ENCODE measurements at regions not wholly inside any gene's neighbourhood (a gene's known extent, or its start where the extent isn't known, plus 50 kb on each side); places are given as distances from the start of the nearest gene placed in this dataset.
"Not testable (repeated sequence)": the region's sequence is repeated elsewhere in the genome, so short reads cannot be mapped to it uniquely, and the experiment has no call there.

- no peak overlapping the region for H3K4me3 ChIP-seq (ENCODE audit: low read depth, low read length)
- TF ChIP-seq CTCF (IDR thresholded peaks at IDR 0.05; ENCODE audit: insufficient read depth, low read depth, low read length, missing control alignments): no peak
- no peak for DNase-seq (ENCODE audit: low read depth)
These were observed 579.6 kb downstream of the AMY1C start for GRCh38 chr1:104329278-104329677.

- DNase-seq (ENCODE audit: low read depth): no peak
- no peak for TF ChIP-seq CTCF (IDR thresholded peaks at IDR 0.05; ENCODE audit: insufficient read depth, low read depth, low read length, missing control alignments)
- no peak overlapping the region for H3K4me3 ChIP-seq (ENCODE audit: low read depth, low read length)
These were observed 582.1 kb downstream of the AMY1C start for GRCh38 chr1:104331763-104332162.

GRCh38 chr1:104337927-104338326 is 588.2 kb downstream of the AMY1C start:
- DNase-seq (ENCODE audit: low read depth); H3K4me3 ChIP-seq (ENCODE audit: low read depth, low read length): not testable (repeated sequence)

GRCh38 chr1:104341944-104342343 is 592.2 kb downstream of the AMY1C start:
- DNase-seq (ENCODE audit: low read depth): no peak
- no peak overlapping the region for H3K4me3 ChIP-seq (ENCODE audit: low read depth, low read length)
- no peak for TF ChIP-seq CTCF (IDR thresholded peaks at IDR 0.05; ENCODE audit: insufficient read depth, low read depth, low read length, missing control alignments)

- no peak overlapping the region for H3K4me3 ChIP-seq (ENCODE audit: low read depth, low read length)
- no peak for TF ChIP-seq CTCF (IDR thresholded peaks at IDR 0.05; ENCODE audit: insufficient read depth, low read depth, low read length, missing control alignments)
- DNase-seq (ENCODE audit: low read depth): no peak
These were observed 598.6 kb downstream of the AMY1C start for GRCh38 chr1:104348277-104348676.

- H3K4me3 ChIP-seq (ENCODE audit: low read depth, low read length): no peak overlapping the region
- DNase-seq (ENCODE audit: low read depth): no peak
- no peak for TF ChIP-seq CTCF (IDR thresholded peaks at IDR 0.05; ENCODE audit: insufficient read depth, low read depth, low read length, missing control alignments)
These were observed 603.9 kb downstream of the AMY1C start for GRCh38 chr1:104353580-104353979.

- DNase-seq (ENCODE audit: low read depth): no peak
- TF ChIP-seq CTCF (IDR thresholded peaks at IDR 0.05; ENCODE audit: insufficient read depth, low read depth, low read length, missing control alignments): no peak
These were observed 608.4 kb downstream of the AMY1C start for GRCh38 chr1:104358086-104358485.

More at GRCh38 chr1:104358086-104358485, 608.4 kb downstream of the AMY1C start:
- H3K4me3 ChIP-seq (ENCODE audit: low read depth, low read length): no peak overlapping the region

All from GM12865 (cell line).